GM23248 (cell line): ENCODE measurements at regions not wholly inside any gene's neighbourhood (a gene's known extent, or its start where the extent isn't known, plus 50 kb on each side); places are given as distances from the start of the nearest gene placed in this dataset.
A peak's percentile ranks its signal among the peaks of the same experiment; 100 is the strongest.

ENCODE experiments used
- DNase-seq: peaks from one replicate; pipeline ENCODE4 v3.0.0-alpha.2; 2015
- H2AFZ ChIP-seq: fragments of 200-600 bp; sonication (generic); 2 replicates; pipeline ENCODE4 v1.6.1; 2016; ENCODE audit warnings: antibody characterized with exemption
- H3F3A ChIP-seq: fragments of 200-600 bp; sonication (generic); 2 replicates; pipeline ENCODE4 v1.6.1; 2016; ENCODE audit warnings: mild to moderate bottlenecking, antibody characterized with exemption, mixed run types; ENCODE audit not compliant: insufficient read depth
- H3K27ac ChIP-seq: fragments of 200-600 bp; sonication (generic); 2 replicates; pipeline ENCODE4 v1.5.1; 2016; ENCODE audit warnings: mild to moderate bottlenecking
- H3K27me3 ChIP-seq: fragments of 200-600 bp; sonication (generic); replicated peaks from 2 replicates; pipeline ENCODE4 v1.6.1; 2016; ENCODE audit warnings: mild to moderate bottlenecking; ENCODE audit not compliant: insufficient read depth
- H3K36me3 ChIP-seq: fragments of 200-600 bp; sonication (generic); 2 replicates; pipeline ENCODE4 v1.6.1; 2016; ENCODE audit warnings: low read depth, mild to moderate bottlenecking
- H3K4me1 ChIP-seq: fragments of 200-600 bp; sonication (generic); 2 replicates; pipeline ENCODE4 v1.6.1; 2016; ENCODE audit warnings: mild to moderate bottlenecking; ENCODE audit not compliant: insufficient read depth
- H3K4me2 ChIP-seq: fragments of 200-600 bp; sonication (generic); one replicate; pipeline ENCODE4 v1.6.1; 2016; ENCODE audit warnings: mild to moderate bottlenecking; ENCODE audit not compliant: unreplicated experiment
- H3K4me3 ChIP-seq: fragments of 200-600 bp; sonication (generic); 2 replicates; pipeline ENCODE4 v1.5.1; 2016; ENCODE audit warnings: mild to moderate bottlenecking
- H3K79me2 ChIP-seq: fragments of 200-600 bp; sonication (generic); 2 replicates; pipeline ENCODE4 v1.6.1; 2016; ENCODE audit warnings: mild to moderate bottlenecking; ENCODE audit not compliant: insufficient read depth
- H3K9ac ChIP-seq: fragments of 200-600 bp; sonication (generic); 2 replicates; pipeline ENCODE4 v1.6.1; 2016; ENCODE audit warnings: mild to moderate bottlenecking
- H3K9me2 ChIP-seq: fragments of 200-600 bp; sonication (generic); 2 replicates; pipeline ENCODE4 v1.6.1; 2016; ENCODE audit warnings: mixed run types, mild to moderate bottlenecking, moderate library complexity; ENCODE audit not compliant: insufficient read depth
- H3K9me3 ChIP-seq: fragments of 200-600 bp; sonication (generic); one replicate; pipeline ENCODE4 v1.6.1; 2017; ENCODE audit warnings: low read depth
- H4K20me1 ChIP-seq: fragments of 200-600 bp; sonication (generic); 2 replicates; pipeline ENCODE4 v1.6.0; 2016; ENCODE audit not compliant: insufficient read depth
- EZH2 ChIP-seq: fragments of 200-600 bp; sonication (generic); IDR thresholded peaks from 2 replicates; pipeline ENCODE4 v1.6.1; 2018; ENCODE audit warnings: antibody characterized with exemption, mild to moderate bottlenecking; ENCODE audit not compliant: insufficient read depth, poor library complexity, severe bottlenecking
- EZH2phosphoT487 ChIP-seq: fragments of 200-600 bp; sonication (generic); IDR thresholded peaks from 2 replicates; pipeline ENCODE4 v1.6.1; 2018; ENCODE audit warnings: antibody characterized with exemption, moderate library complexity, mild to moderate bottlenecking, low read depth; ENCODE audit not compliant: insufficient read depth
- whole genome bisulfite sequencing, 2 experiments: methylation state at CpG; one replicate each; pipeline ENCODE4 v1.1.6; 2015 to 2017; ENCODE audit warnings: low lambda C conversion rate in 2 of 2, low coverage in 1 of 2; ENCODE audit errors: missing lambda C conversion rate in 2 of 2; 5-methylcytosine and 5-hydroxymethylcytosine counted together
- in situ Hi-C: fragments of 300-500 bp; cut with MboI; formaldehyde crosslinking; loops from 2 replicates; pipeline ENCODE4 v1.15.0; 2020

DNA sequence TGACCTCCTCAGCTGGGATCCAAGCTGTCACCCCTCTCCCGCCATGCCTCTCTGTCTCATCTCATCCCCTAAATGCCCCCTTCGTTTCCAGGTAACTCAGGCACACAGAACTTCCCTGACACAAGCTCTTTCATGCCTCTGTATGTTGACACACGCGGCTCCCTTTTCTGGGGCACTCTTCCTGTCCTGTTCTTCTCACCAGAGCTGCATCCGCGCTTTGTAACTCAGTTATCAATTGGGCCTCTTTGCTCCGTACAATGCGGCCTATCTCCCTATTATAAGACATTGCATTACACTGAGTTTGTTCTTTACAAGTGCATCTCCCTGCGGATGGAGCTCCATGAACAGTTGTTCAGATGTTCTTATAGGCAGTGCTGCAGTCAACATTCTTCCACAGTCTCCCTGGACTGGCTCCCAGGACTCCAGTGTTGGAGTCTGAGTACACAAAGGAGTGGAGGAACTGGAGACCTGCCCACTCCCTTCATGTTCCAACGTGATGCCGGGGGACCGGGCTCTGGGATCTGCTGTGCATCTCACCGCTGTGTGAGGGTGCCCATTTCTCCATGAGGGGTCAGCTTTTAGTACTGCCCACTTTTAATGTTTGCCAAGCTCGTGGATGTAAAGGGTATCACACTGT is 56.9 kb upstream of the TNS3 start:
- Histone ChIP-seq H3K9me2 (no peaks in the 10 kb centered on the region), H2AFZ (no peak overlapping the region), H3K36me3 (no peaks in the 10 kb centered on the region), H3K4me1 (peaks cover 11% of the 10 kb centered on the region; the same call in 1 of the 2 replicates), H3K4me3 (no peak overlapping the region), H3F3A (0 out of 2 replicates have a peak, but pooled peaks cover 6% of the 10 kb centered on the region), H3K27ac (no peak overlapping the region), H4K20me1 (no peaks in the 10 kb centered on the region), H3K9me3 (no peaks in the 10 kb centered on the region), H3K4me2 (no peak overlapping the region), H3K27me3 (no peaks in the 10 kb centered on the region), H3K79me2 (no peaks in the 10 kb centered on the region), H3K9ac (no peak overlapping the region)
- 67 to 68% methylated on average over 14 of the region's 14 CpGs for WGBS, 2 experiments
- in situ Hi-C loops, result no loop called here
- DNase-seq, result no peak
- TF ChIP-seq EZH2 (no peak), EZH2phosphoT487 (no peak)

DNA sequence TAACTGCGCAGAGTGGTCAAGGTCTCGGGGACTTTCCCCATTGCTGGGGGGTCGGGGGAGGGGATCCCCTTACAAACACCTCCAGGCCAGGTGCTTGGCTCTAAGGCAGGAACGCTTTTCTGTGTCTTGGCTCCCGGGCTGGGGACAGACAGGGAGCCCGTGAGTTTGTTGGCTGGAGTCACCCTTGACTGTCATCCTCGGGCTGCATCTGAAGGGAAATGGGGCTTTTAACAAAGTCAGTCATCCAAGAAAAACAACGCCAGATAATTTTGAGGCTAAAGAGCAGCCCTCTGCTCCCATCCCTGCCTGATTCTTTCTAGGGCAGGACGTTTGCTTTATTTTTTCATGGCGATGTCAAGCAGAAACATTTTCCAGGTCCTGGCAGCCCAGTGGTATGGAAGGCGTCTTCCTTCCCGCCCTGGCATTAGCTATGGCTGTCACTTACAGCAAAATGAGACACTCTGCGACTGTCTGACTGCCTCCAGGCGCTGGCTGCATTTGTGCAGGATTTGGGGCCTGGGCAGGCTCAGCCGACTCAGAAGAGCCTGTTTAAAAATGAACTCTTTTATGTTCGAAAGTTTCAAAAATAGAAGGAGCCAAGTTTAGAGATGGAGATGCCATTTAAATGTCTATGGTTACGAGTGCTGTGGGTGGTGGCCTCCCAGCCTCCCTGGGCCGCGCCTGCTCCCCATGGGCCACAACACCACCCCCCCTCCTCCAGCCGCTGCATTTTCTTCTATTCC is 54.7 kb upstream of the TNS3 start:
- no peaks in the 10 kb centered on the region for H3K27me3 ChIP-seq
- 0 out of 2 replicates have a peak, but pooled peaks cover 6% of the 10 kb centered on the region for H3F3A ChIP-seq
- no peak overlapping the region for H3K27ac ChIP-seq
- no peak overlapping the region for H3K9ac ChIP-seq
- H3K79me2 ChIP-seq, result no peaks in the 10 kb centered on the region
- peaks cover 11% of the 10 kb centered on the region; the same call in 1 of the 2 replicates for H3K4me1 ChIP-seq
- no peaks in the 10 kb centered on the region for H4K20me1 ChIP-seq
- H3K4me3 ChIP-seq, result no peak overlapping the region
- H3K9me2 ChIP-seq, result no peaks in the 10 kb centered on the region
- H3K36me3 ChIP-seq, result no peaks in the 10 kb centered on the region
- peak overlapping the region; percentile 54 for H2AFZ ChIP-seq
- DNase-seq, result peak; percentile 15
- TF ChIP-seq EZH2phosphoT487 (no peak), EZH2 (no peak)
- H3K9me3 ChIP-seq, result no peaks in the 10 kb centered on the region
- in situ Hi-C loops, result no loop called here
- WGBS, 2 experiments, result 26 to 35% methylated on average over 18 to 20 of the region's 20 CpGs
- no peak overlapping the region for H3K4me2 ChIP-seq

DNA sequence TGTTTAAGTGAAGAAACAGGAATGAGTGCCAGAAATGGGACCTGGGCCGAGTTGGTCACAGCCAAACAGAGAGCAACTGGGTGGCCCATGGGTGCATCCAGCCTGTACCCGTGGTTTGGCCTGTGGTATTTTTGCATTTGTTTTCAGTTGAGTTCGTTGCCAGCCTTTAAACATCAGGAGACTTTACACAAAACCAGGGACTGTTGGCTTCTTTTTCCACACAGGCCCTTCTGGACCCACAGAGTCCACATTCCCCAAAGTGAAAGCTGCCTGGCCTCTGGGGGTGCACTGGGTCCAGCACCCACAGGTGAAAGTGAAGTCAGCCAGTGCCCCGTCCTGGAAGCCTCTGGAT is 54.1 kb upstream of the TNS3 start:
- no peak for DNase-seq
- Histone ChIP-seq H3K9me2 (no peaks in the 10 kb centered on the region), H3K27ac (no peak overlapping the region), H3F3A (0 out of 2 replicates have a peak, but pooled peaks cover 6% of the 10 kb centered on the region), H2AFZ (no peak overlapping the region; the same call in 1 of the 2 replicates), H3K79me2 (no peaks in the 10 kb centered on the region), H3K36me3 (no peaks in the 10 kb centered on the region), H3K4me2 (no peak overlapping the region), H3K9ac (no peak overlapping the region), H3K9me3 (no peaks in the 10 kb centered on the region), H3K4me1 (peaks cover 11% of the 10 kb centered on the region; the same call in 1 of the 2 replicates), H4K20me1 (no peaks in the 10 kb centered on the region), H3K4me3 (no peak overlapping the region), H3K27me3 (no peaks in the 10 kb centered on the region)
- no peak for TF ChIP-seq EZH2
- TF ChIP-seq EZH2phosphoT487, result no peak
- 56 to 74% methylated on average over 4 of the region's 4 CpGs for WGBS, 2 experiments
- in situ Hi-C loops, result no loop called here

DNA sequence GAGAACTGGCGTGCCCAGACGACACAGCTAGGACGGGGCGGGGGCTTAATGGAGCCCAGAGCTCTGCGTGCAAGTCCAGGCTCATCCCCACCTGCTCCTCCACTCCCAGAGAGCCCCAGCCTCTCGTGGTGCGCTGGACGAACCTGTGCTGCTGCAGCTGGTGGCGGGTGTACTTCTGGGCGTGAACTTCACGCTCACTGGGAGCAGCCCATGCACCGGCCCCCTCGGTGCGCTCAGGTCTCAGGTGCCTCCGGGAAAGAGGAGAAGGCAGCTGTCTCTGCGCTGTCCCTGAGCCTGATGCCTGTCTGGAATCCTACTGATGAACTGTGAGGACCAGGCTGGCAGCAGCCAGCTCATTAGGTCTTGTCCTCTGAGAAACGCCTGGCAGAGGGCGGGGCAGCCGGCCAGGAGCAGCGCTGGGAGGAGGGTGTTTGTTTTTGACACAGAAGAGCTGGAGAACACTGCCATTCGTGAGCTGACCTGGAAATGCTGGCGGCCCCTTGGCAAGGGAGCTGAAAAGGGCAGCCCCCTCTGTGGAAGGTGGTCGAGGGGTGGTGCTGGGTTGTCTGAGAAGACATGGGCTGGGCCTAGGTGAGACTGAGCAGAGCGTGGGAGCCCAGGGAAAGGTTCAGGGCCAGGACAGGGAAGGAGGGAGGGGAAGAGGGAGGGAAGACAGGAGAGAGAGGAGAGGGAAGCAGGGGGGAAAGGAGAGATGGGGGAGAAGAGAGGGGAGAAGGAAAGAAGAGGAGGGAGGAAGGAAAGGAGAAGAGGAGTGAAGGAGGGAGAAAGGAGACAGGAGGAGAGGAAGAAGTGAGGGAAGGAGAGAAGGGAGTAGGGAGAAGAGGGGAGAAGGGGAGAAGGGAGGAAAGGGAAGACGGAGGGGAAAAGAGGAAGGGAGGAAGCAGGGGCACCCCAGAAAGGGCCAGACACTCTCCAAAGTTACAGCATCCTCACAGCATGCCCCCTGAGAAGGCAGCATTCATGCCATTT is 53.5 kb upstream of the TNS3 start:
- Histone ChIP-seq H3K4me1 (peaks cover 11% of the 10 kb centered on the region; the same call in 1 of the 2 replicates), H2AFZ (no peak overlapping the region), H3K79me2 (no peaks in the 10 kb centered on the region), H3K4me2 (no peak overlapping the region), H4K20me1 (no peaks in the 10 kb centered on the region), H3K9me2 (no peaks in the 10 kb centered on the region), H3K27ac (no peak overlapping the region), H3K9ac (no peak overlapping the region), H3K36me3 (no peaks in the 10 kb centered on the region), H3K27me3 (no peaks in the 10 kb centered on the region), H3F3A (0 out of 2 replicates have a peak, but pooled peaks cover 6% of the 10 kb centered on the region), H3K4me3 (no peak overlapping the region), H3K9me3 (no peaks in the 10 kb centered on the region)
- no peak for DNase-seq
- in situ Hi-C loops, result no loop called here
- TF ChIP-seq EZH2phosphoT487 (no peak), EZH2 (no peak)
- 74 to 80% methylated on average over 25 of the region's 25 CpGs for WGBS, 2 experiments
